Effector memory CD8-positive, alpha-beta T cell (primary cell): ENCODE measurements at regions not wholly inside any gene's neighbourhood (a gene's known extent, or its start where the extent isn't known, plus 50 kb on each side); places are given as distances from the start of the nearest gene placed in this dataset.

Experiments
- ATAC-seq: fragments of 150-1000 bp; cut with Tn5 transposase; replicated peaks from 2 replicates; pipeline ENCODE4 v1.10.0; 2021; ENCODE audit warnings: mild to moderate bottlenecking, moderate library complexity
- DNase-seq, 3 experiments: peaks; one replicate each; pipeline ENCODE4 v3.0.0; 2021
- H3K27ac Mint-ChIP-seq, 2 donors: one replicate each; pipeline ENCODE4 v1.8.0; 2022; ENCODE audit warnings: mild to moderate bottlenecking in 2 of 2, mixed read lengths in 2 of 2, moderate library complexity in 2 of 2
- H3K27me3 Mint-ChIP-seq, 2 donors: one replicate each; pipeline ENCODE4 v1.8.0; 2022; ENCODE audit warnings: mixed read lengths in 2 of 2
- H3K36me3 Mint-ChIP-seq: one replicate; pipeline ENCODE4 v1.8.0; 2022; ENCODE audit warnings: mild to moderate bottlenecking, moderate library complexity, mixed read lengths; ENCODE audit not compliant: insufficient read depth
- H3K4me1 Mint-ChIP-seq, 2 donors: one replicate each; pipeline ENCODE4 v1.8.0; 2022; ENCODE audit warnings: low read depth in 2 of 2, mixed read lengths in 2 of 2
- H3K4me3 Mint-ChIP-seq, 2 donors: one replicate each; pipeline ENCODE4 v1.8.0; 2022; ENCODE audit warnings: mild to moderate bottlenecking in 2 of 2, mixed read lengths in 2 of 2, moderate library complexity in 2 of 2
- H3K9me3 Mint-ChIP-seq, 2 donors: one replicate each; pipeline ENCODE4 v1.8.0; 2022; ENCODE audit warnings: mixed read lengths in 2 of 2

GRCh38 chr13:71068041-71068440 lies 799.0 kb downstream of the DACH1 start:
- Mint-ChIP-seq H3K9me3 (peaks cover 11 to 14% of the 10 kb centered on the region in 2 donors), H3K27me3 (no peaks in the 10 kb centered on the region)

GRCh38 chr13:71067165-71067815 lies 799.7 kb downstream of the DACH1 start:
- no peaks in the 10 kb centered on the region for H3K27me3 Mint-ChIP-seq
- H3K4me3 Mint-ChIP-seq, result no peak overlapping the region
- DNase-seq, result no peak
- peaks cover 16 to 18% of the 10 kb centered on the region in 2 donors for H3K9me3 Mint-ChIP-seq
- H3K27ac Mint-ChIP-seq, result no peak overlapping the region
- no peak for ATAC-seq
- no peaks in the 10 kb centered on the region for H3K4me1 Mint-ChIP-seq
- H3K36me3 Mint-ChIP-seq, result no peaks in the 10 kb centered on the region

More at GRCh38 chr13:71068041-71068440, 799.0 kb downstream of the DACH1 start:
- ATAC-seq (no peak), DNase-seq (no peak)
- Mint-ChIP-seq H3K36me3 (no peaks in the 10 kb centered on the region), H3K4me1 (no peaks in the 10 kb centered on the region), H3K27ac (no peak overlapping the region), H3K4me3 (no peak overlapping the region)

- Mint-ChIP-seq H3K4me3 (no peak overlapping the region), H3K27ac (no peak overlapping the region), H3K9me3 (peaks cover 5 to 8% of the 10 kb centered on the region in 2 donors), H3K4me1 (no peaks in the 10 kb centered on the region), H3K27me3 (no peaks in the 10 kb centered on the region), H3K36me3 (peaks cover 3% of the 10 kb centered on the region)
- no peak for DNase-seq
- no peak for ATAC-seq
Measured at GRCh38 chr13:71056581-71056980, 810.4 kb downstream of the DACH1 start.

GRCh38 chr13:71055644-71056043 lies 811.4 kb downstream of the DACH1 start:
- DNase-seq (no peak), ATAC-seq (no peak)
- no peak overlapping the region for H3K27ac Mint-ChIP-seq
- no peaks in the 10 kb centered on the region for H3K4me1 Mint-ChIP-seq
- H3K4me3 Mint-ChIP-seq, result no peak overlapping the region
- no peaks in the 10 kb centered on the region for H3K27me3 Mint-ChIP-seq
- peaks cover 3% of the 10 kb centered on the region for H3K36me3 Mint-ChIP-seq
- H3K9me3 Mint-ChIP-seq, result peaks cover 0 to 5% of the 10 kb centered on the region in 2 donors

GRCh38 chr13:71055047-71055446 lies 812.0 kb downstream of the DACH1 start:
- Mint-ChIP-seq H3K27me3 (no peaks in the 10 kb centered on the region), H3K4me3 (no peak overlapping the region), H3K9me3 (peaks cover 0 to 5% of the 10 kb centered on the region in 2 donors), H3K36me3 (peaks cover 3% of the 10 kb centered on the region), H3K27ac (no peak overlapping the region), H3K4me1 (no peaks in the 10 kb centered on the region)
- ATAC-seq (no peak), DNase-seq (no peak)

- no peaks in the 10 kb centered on the region for H3K4me1 Mint-ChIP-seq
- H3K27me3 Mint-ChIP-seq, result no peaks in the 10 kb centered on the region
- peaks cover 3% of the 10 kb centered on the region for H3K36me3 Mint-ChIP-seq
- peaks cover 0 to 9% of the 10 kb centered on the region in 2 donors for H3K9me3 Mint-ChIP-seq
- DNase-seq (no peak), ATAC-seq (no peak)
- no peak overlapping the region for H3K4me3 Mint-ChIP-seq
- no peak overlapping the region for H3K27ac Mint-ChIP-seq
Measured at GRCh38 chr13:71054358-71054757, 812.6 kb downstream of the DACH1 start.

- ATAC-seq (no peak), DNase-seq (no peak)
- Mint-ChIP-seq H3K27ac (no peak overlapping the region), H3K9me3 (peaks cover 9 to 11% of the 10 kb centered on the region in 2 donors), H3K36me3 (peaks cover 3% of the 10 kb centered on the region), H3K4me3 (no peak overlapping the region), H3K27me3 (no peaks in the 10 kb centered on the region), H3K4me1 (no peaks in the 10 kb centered on the region)
Measured at GRCh38 chr13:71051573-71051972, 815.4 kb downstream of the DACH1 start.

- DNase-seq (no peak), ATAC-seq (no peak)
- H3K4me3 Mint-ChIP-seq, result no peak overlapping the region
- no peak overlapping the region for H3K27ac Mint-ChIP-seq
- peaks cover 9 to 19% of the 10 kb centered on the region in 2 donors for H3K9me3 Mint-ChIP-seq
- no peaks in the 10 kb centered on the region for H3K36me3 Mint-ChIP-seq
- H3K4me1 Mint-ChIP-seq, result no peaks in the 10 kb centered on the region
- no peaks in the 10 kb centered on the region for H3K27me3 Mint-ChIP-seq
Measured at GRCh38 chr13:71046360-71047079, 820.5 kb downstream of the DACH1 start.

- no peak overlapping the region for H3K4me3 Mint-ChIP-seq
- H3K36me3 Mint-ChIP-seq, result no peaks in the 10 kb centered on the region
- ATAC-seq, result no peak
- no peaks in the 10 kb centered on the region for H3K4me1 Mint-ChIP-seq
- DNase-seq, result no peak
- H3K9me3 Mint-ChIP-seq, result peaks cover 10 to 19% of the 10 kb centered on the region in 2 donors
- no peaks in the 10 kb centered on the region for H3K27me3 Mint-ChIP-seq
- no peak overlapping the region for H3K27ac Mint-ChIP-seq
Measured at GRCh38 chr13:71045101-71045500, 821.9 kb downstream of the DACH1 start.

GRCh38 chr13:71039440-71039839 lies 827.6 kb downstream of the DACH1 start:
- Mint-ChIP-seq H3K36me3 (no peaks in the 10 kb centered on the region), H3K27ac (no peak overlapping the region), H3K27me3 (no peaks in the 10 kb centered on the region), H3K4me3 (no peak overlapping the region), H3K9me3 (peaks cover 0 to 5% of the 10 kb centered on the region in 2 donors), H3K4me1 (no peaks in the 10 kb centered on the region)
- ATAC-seq, result no peak
- no peak for DNase-seq

GRCh38 chr13:71034018-71034417 lies 833.0 kb downstream of the DACH1 start:
- no peak overlapping the region for H3K27ac Mint-ChIP-seq
- no peaks in the 10 kb centered on the region for H3K36me3 Mint-ChIP-seq
- ATAC-seq (no peak), DNase-seq (no peak)
- no peaks in the 10 kb centered on the region for H3K27me3 Mint-ChIP-seq
- H3K4me3 Mint-ChIP-seq, result no peak overlapping the region
- H3K4me1 Mint-ChIP-seq, result no peaks in the 10 kb centered on the region
- peaks cover 3 to 8% of the 10 kb centered on the region in 2 donors for H3K9me3 Mint-ChIP-seq

- ATAC-seq (no peak), DNase-seq (no peak)
- no peaks in the 10 kb centered on the region for H3K27me3 Mint-ChIP-seq
- H3K4me1 Mint-ChIP-seq, result no peaks in the 10 kb centered on the region
- H3K27ac Mint-ChIP-seq, result no peak overlapping the region
- peaks cover 7 to 12% of the 10 kb centered on the region in 2 donors for H3K9me3 Mint-ChIP-seq
- H3K4me3 Mint-ChIP-seq, result no peak overlapping the region
- no peaks in the 10 kb centered on the region for H3K36me3 Mint-ChIP-seq
Measured at GRCh38 chr13:71033026-71033425, 834.0 kb downstream of the DACH1 start.

- DNase-seq, result no peak
- Mint-ChIP-seq H3K9me3 (peaks cover 13 to 16% of the 10 kb centered on the region in 2 donors), H3K27me3 (no peaks in the 10 kb centered on the region), H3K4me3 (no peak overlapping the region), H3K4me1 (no peaks in the 10 kb centered on the region), H3K27ac (no peak overlapping the region), H3K36me3 (peaks cover 3% of the 10 kb centered on the region)
- no peak for ATAC-seq
Measured at GRCh38 chr13:71030784-71031183, 836.2 kb downstream of the DACH1 start.

- Mint-ChIP-seq H3K27ac (no peak overlapping the region), H3K36me3 (peaks cover 3% of the 10 kb centered on the region), H3K4me1 (no peaks in the 10 kb centered on the region), H3K9me3 (peaks cover 13 to 16% of the 10 kb centered on the region in 2 donors), H3K4me3 (no peak overlapping the region), H3K27me3 (no peaks in the 10 kb centered on the region)
- DNase-seq, result no peak
- ATAC-seq, result no peak
Measured at GRCh38 chr13:71028884-71029283, 838.1 kb downstream of the DACH1 start.
